ENCODE measurements at regions not wholly inside any gene's neighbourhood (a gene's known extent, or its start where the extent isn't known, plus 50 kb on each side); places are given as distances from the start of the nearest gene placed in this dataset. TPM values are rescaled to one million over a fixed set of nuclear protein-coding genes. Genes with fewer than 3 reads are reported as not detected.

Small RNA genes lying in the stretch of these regions (small RNA-seq; reads per million reads assigned to genes)
- not detected for gene RN7SKP279

All from omental fat pad (tissue), 1 donor.